Caco-2 (cell line): ENCODE measurements at regions not wholly inside any gene's neighbourhood (a gene's known extent, or its start where the extent isn't known, plus 50 kb on each side); places are given as distances from the start of the nearest gene placed in this dataset.

Experiments
- BruUV-seq: library from RNA; stranded (reverse); fragments of 400-500 nt; replicated peaks from 2 replicates; lab custom pipeline; 2021; lab: Mats Ljungman, UMichigan
- CTCF ChIA-PET: fragments of 300-600 bp; sonication (Branson Sonifier 250); formaldehyde crosslinking; loops from one replicate; lab custom pipeline; 2022; ENCODE audit warnings: antibody characterized with exemption; lab: Charles Lee
- POLR2A ChIA-PET: fragments of 300-600 bp; sonication (Branson Sonifier 250); formaldehyde crosslinking; loops from one replicate; lab custom pipeline; 2022; ENCODE audit warnings: antibody characterized with exemption; lab: Charles Lee
- DNase-seq, 2 experiments: peaks; one replicate each; pipeline versions ENCODE4 v3.0.0 to v3.0.0-alpha.2; 2020 to 2022
- H3K27me3 ChIP-seq: replicated peaks from 2 replicates; pipeline ENCODE4 v1.6.0; 2011; ENCODE audit warnings: low read length; ENCODE audit not compliant: control insufficient read depth, insufficient read depth
- H3K36me3 ChIP-seq: 2 replicates; pipeline ENCODE4 v1.5.1; 2011; ENCODE audit warnings: low read length; ENCODE audit not compliant: control insufficient read depth, insufficient read depth
- H3K4me1 ChIP-seq: fragments of 250-450 bp; sonication (Bioruptor Pico); 2 replicates; pipeline ENCODE4 v1.5.1; 2020; ENCODE audit warnings: mild to moderate bottlenecking
- H3K4me3 ChIP-seq: 2 replicates; pipeline ENCODE4 v1.5.1; 2011; ENCODE audit warnings: low read depth, mild to moderate bottlenecking, control low read depth, low read length
- H3K9me3 ChIP-seq: fragments of 250-450 bp; sonication (Bioruptor Pico); 2 replicates; pipeline ENCODE4 v1.5.1; 2020; ENCODE audit warnings: mild to moderate bottlenecking, moderate library complexity
- H3K27ac Mint-ChIP-seq: one replicate; pipeline ENCODE4 v1.8.0; 2022; ENCODE audit warnings: mixed read lengths; ENCODE audit not compliant: unreplicated experiment
- H3K27me3 Mint-ChIP-seq: one replicate; pipeline ENCODE4 v1.8.0; 2022; ENCODE audit warnings: mixed read lengths; ENCODE audit not compliant: insufficient read depth, unreplicated experiment
- H3K36me3 Mint-ChIP-seq: one replicate; pipeline ENCODE4 v1.8.0; 2022; ENCODE audit warnings: mild to moderate bottlenecking, mixed read lengths; ENCODE audit not compliant: insufficient read depth, unreplicated experiment
- H3K4me1 Mint-ChIP-seq: one replicate; pipeline ENCODE4 v1.8.0; 2022; ENCODE audit warnings: low read depth, mixed read lengths; ENCODE audit not compliant: unreplicated experiment
- H3K4me3 Mint-ChIP-seq: one replicate; pipeline ENCODE4 v1.8.0; 2022; ENCODE audit warnings: mild to moderate bottlenecking, moderate library complexity, mixed read lengths; ENCODE audit not compliant: unreplicated experiment
- H3K9me3 Mint-ChIP-seq: one replicate; pipeline ENCODE4 v1.8.0; 2022; ENCODE audit warnings: mixed read lengths; ENCODE audit not compliant: unreplicated experiment
- intact Hi-C: fragments of 100-400 bp; cut with micrococcal nuclease; formaldehyde crosslinking; loops from one replicate; pipeline ENCODE4 v1.10.0; 2022; ENCODE audit not compliant: unreplicated experiment
- TF ChIP-seq, protein P1 (sequence below), 2 experiments: fragments of 200-600 bp in 1 of 2; IDR thresholded peaks; 1 replicate in 1 of 2; 2 replicates in 1 of 2; pipeline versions ENCODE4 v1.5.1 to v1.8.0; 2011 to 2022; ENCODE audit warnings: antibody characterized with exemption in 1 of 2, control low read depth in 1 of 2, inconsistent platforms in 1 of 2, low read depth in 1 of 2, low read length in 1 of 2, mild to moderate bottlenecking in 1 of 2, moderate library complexity in 1 of 2; ENCODE audit not compliant: insufficient read depth in 1 of 2, severe bottlenecking in 1 of 2, unreplicated experiment in 1 of 2

- TF ChIP-seq, protein P1, sequence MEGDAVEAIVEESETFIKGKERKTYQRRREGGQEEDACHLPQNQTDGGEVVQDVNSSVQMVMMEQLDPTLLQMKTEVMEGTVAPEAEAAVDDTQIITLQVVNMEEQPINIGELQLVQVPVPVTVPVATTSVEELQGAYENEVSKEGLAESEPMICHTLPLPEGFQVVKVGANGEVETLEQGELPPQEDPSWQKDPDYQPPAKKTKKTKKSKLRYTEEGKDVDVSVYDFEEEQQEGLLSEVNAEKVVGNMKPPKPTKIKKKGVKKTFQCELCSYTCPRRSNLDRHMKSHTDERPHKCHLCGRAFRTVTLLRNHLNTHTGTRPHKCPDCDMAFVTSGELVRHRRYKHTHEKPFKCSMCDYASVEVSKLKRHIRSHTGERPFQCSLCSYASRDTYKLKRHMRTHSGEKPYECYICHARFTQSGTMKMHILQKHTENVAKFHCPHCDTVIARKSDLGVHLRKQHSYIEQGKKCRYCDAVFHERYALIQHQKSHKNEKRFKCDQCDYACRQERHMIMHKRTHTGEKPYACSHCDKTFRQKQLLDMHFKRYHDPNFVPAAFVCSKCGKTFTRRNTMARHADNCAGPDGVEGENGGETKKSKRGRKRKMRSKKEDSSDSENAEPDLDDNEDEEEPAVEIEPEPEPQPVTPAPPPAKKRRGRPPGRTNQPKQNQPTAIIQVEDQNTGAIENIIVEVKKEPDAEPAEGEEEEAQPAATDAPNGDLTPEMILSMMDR (IDR thresholded peaks at IDR 0.05; ENCODE audit: insufficient read depth in 1 of 2, low read depth in 1 of 2, low read length in 1 of 2, severe bottlenecking in 1 of 2, unreplicated experiment in 1 of 2): no peak
- Mint-ChIP-seq H3K27ac (no peak overlapping the region), H3K4me1 (peaks cover 11% of the 10 kb centered on the region), H3K9me3 (no peaks in the 10 kb centered on the region), H3K4me3 (no peak overlapping the region), H3K27me3 (no peaks in the 10 kb centered on the region), H3K36me3 (no peaks in the 10 kb centered on the region)
- no TSS peak for BruUV-seq
- Histone ChIP-seq H3K9me3 (no peaks in the 10 kb centered on the region), H3K4me3 (no peak overlapping the region), H3K36me3 (no peaks in the 10 kb centered on the region; the same call in 1 of the 2 replicates), H3K4me1 (peaks cover 3% of the 10 kb centered on the region; the same call in 1 of the 2 replicates), H3K27me3 (no peaks in the 10 kb centered on the region)
- ChIA-PET CTCF (no interaction called here), POLR2A (no interaction called here)
- no peak for DNase-seq
- intact Hi-C loops: loop anchor here (2.0 to 10.0 kb wide), 4 partner anchors 109 to 1226 kb away; no protein-coding TSS in a partner anchor
Measured at GRCh38 chr2:126973745-126974144, 75.1 kb downstream of the TEX51 start.

DNA sequence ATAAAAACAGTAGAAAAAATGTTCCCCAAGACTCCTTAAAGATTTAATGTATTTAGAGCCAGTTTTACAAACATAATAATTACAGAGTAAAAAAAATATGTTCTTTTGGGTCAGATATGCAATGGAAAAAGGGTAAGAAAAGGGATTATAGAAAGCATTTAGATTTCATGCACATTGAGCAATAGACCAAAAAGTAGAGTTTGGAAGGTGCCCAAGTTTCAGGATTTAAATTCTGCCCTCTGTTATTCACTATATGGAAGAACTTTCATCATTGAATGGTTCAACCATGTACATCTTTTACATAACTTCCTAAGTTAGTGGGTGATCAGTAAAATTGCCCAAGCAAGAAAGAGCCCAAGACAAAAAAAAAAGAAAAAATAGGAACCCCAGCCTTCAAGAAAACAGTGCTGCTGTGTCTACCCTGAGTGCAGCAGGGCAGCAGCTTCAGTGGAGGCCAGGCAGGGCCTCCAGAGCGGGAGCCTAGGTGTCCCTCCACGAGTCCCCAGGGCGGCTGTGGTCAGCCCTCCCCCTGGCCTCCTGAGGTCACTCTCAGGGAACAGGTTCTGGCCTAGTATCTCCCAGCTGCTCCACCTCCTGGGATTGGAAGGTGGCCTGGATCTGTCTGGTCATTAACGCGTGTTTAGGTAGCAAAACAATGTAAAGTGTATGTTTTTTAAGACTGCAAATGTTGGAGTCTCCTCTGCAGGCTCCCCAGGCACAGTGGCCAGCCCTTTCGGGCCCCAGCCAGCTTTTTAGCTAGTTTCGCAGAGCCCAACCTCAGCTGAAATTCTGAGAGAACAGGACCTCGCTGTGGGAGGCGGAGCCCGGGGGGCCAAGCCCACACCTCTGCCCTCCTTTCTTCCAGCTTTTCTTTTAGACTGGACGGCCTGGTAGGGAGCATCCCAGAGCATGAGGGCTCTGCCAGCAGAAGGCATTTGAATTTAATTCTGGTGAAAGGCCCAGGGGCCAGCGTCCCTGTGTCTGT is 77.3 kb downstream of the TEX51 start:
- BruUV-seq: no TSS peak
- no peaks in the 10 kb centered on the region for H3K9me3 ChIP-seq
- peaks cover 11% of the 10 kb centered on the region for H3K4me1 Mint-ChIP-seq
- no peaks in the 10 kb centered on the region for H3K27me3 Mint-ChIP-seq
- POLR2A ChIA-PET: no interaction called here
- no peak overlapping the region for H3K27ac Mint-ChIP-seq
- intact Hi-C loops: loop anchor here (10.0 kb wide), 1 partner anchor 111 kb away; no protein-coding TSS in a partner anchor
- TF ChIP-seq, protein P1 (IDR thresholded peaks at IDR 0.05; ENCODE audit: insufficient read depth in 1 of 2, low read depth in 1 of 2, low read length in 1 of 2, severe bottlenecking in 1 of 2, unreplicated experiment in 1 of 2): no peak
- no peak for DNase-seq
- CTCF ChIA-PET: no interaction called here
- H3K36me3 ChIP-seq: no peaks in the 10 kb centered on the region; the same call in 1 of the 2 replicates
- no peaks in the 10 kb centered on the region for H3K27me3 ChIP-seq
- H3K9me3 Mint-ChIP-seq: no peaks in the 10 kb centered on the region
- no peaks in the 10 kb centered on the region for H3K36me3 Mint-ChIP-seq
- no peak overlapping the region for H3K4me3 ChIP-seq
- no peak overlapping the region for H3K4me3 Mint-ChIP-seq
- peaks cover 3% of the 10 kb centered on the region; the same call in 1 of the 2 replicates for H3K4me1 ChIP-seq

DNA sequence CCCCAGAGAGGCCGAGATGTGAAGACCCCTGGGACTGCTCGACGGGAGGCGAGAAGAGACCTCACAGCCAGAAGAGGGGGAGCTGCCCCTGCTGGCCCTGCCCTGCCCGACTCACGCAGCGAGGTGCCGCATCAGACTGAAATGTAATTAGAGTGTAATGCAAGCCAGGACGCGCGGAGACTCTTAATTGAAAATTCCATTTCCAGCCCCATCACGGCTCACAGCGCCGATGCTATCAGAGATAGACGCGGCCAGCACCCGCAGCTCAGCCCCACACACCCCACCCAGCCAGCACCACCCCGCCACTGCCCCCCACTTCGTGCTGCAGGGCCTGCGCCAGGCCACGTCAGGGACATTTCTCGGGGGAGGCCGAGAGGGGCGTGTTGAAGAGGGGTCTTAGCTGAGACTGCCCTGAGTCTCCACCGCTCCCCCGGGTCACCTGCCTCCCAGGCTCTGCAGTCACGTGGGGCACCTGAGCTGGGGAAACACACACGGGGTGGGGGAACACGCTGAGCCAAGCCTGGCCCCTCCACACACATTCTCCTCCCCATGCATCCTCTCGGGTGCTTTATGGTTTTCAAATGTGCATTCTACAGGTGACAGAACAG is 78.1 kb downstream of the TEX51 start:
- Histone ChIP-seq H3K27me3 (no peaks in the 10 kb centered on the region), H3K4me3 (no peak overlapping the region), H3K4me1 (peaks cover 1% of the 10 kb centered on the region; the same call in 1 of the 2 replicates), H3K9me3 (no peaks in the 10 kb centered on the region), H3K36me3 (no peaks in the 10 kb centered on the region; the same call in 1 of the 2 replicates)
- H3K4me1 Mint-ChIP-seq: peaks cover 15% of the 10 kb centered on the region
- ChIA-PET POLR2A (no interaction called here), CTCF (no interaction called here)
- H3K27ac Mint-ChIP-seq: no peak overlapping the region
- no peak for DNase-seq
- intact Hi-C loops: loop anchor here (10.0 kb wide), 1 partner anchor 112 kb away; no protein-coding TSS in a partner anchor
- no peak overlapping the region for H3K4me3 Mint-ChIP-seq
- no peaks in the 10 kb centered on the region for H3K36me3 Mint-ChIP-seq
- no peaks in the 10 kb centered on the region for H3K9me3 Mint-ChIP-seq
- TF ChIP-seq, protein P1 (IDR thresholded peaks at IDR 0.05; ENCODE audit: insufficient read depth in 1 of 2, low read depth in 1 of 2, low read length in 1 of 2, severe bottlenecking in 1 of 2, unreplicated experiment in 1 of 2): no peak
- no peaks in the 10 kb centered on the region for H3K27me3 Mint-ChIP-seq
- BruUV-seq: no TSS peak
